Sigmoid colon (tissue), 6 donors: ENCODE measurements at regions not wholly inside any gene's neighbourhood (a gene's known extent, or its start where the extent isn't known, plus 50 kb on each side); places are given as distances from the start of the nearest gene placed in this dataset.
"Not testable (repeated sequence)": the region's sequence is repeated elsewhere in the genome, so short reads cannot be mapped to it uniquely, and the experiment has no call there.

ENCODE experiments used
- DNase-seq: peaks from one replicate; pipeline ENCODE4 v3.0.0-alpha.2; 2019
- H3K27ac ChIP-seq, 4 donors: fragments of 200-600 bp; sonication (generic); one replicate each; pipeline ENCODE4 v1.5.1; 2016 to 2019; ENCODE audit warnings: mild to moderate bottlenecking in 1 of 4
- H3K27me3 ChIP-seq, 3 donors: fragments of 200-600 bp; sonication (generic); one replicate each; pipeline ENCODE4 v1.5.1; 2019; ENCODE audit warnings: mild to moderate bottlenecking in 1 of 3
- H3K36me3 ChIP-seq, 4 donors: fragments of 200-600 bp; sonication (generic); one replicate each; pipeline ENCODE4 v1.5.1; 2016 to 2019
- H3K4me1 ChIP-seq, 4 donors: fragments of 200-600 bp; sonication (generic); one replicate each; pipeline ENCODE4 v1.5.1; 2017 to 2019
- H3K4me3 ChIP-seq, 4 donors: fragments of 200-600 bp; sonication (generic); one replicate each; pipeline ENCODE4 v1.5.1; 2017 to 2019; ENCODE audit warnings: mild to moderate bottlenecking in 2 of 4, moderate library complexity in 1 of 4
- H3K9me3 ChIP-seq, 4 donors: fragments of 200-600 bp in 3 of 4; sonication (generic) in 3 of 4; one replicate each; pipeline versions ENCODE4 v1.5.1 to v1.6.1; 2013 to 2019
- CTCF ChIP-seq, 4 experiments: fragments of 450-650 bp in 3 of 4; fragments of 200-600 bp in 1 of 4; IDR thresholded peaks; one replicate each; pipeline ENCODE4 v1.5.1; 2016 to 2019; ENCODE audit warnings: antibody characterized with exemption in 4 of 4, mild to moderate bottlenecking in 3 of 4, moderate library complexity in 2 of 4
- EP300 ChIP-seq, 4 donors: sonication (generic); formaldehyde crosslinking; IDR thresholded peaks; one replicate each; pipeline ENCODE4 v1.6.1; 2017; ENCODE audit warnings: antibody characterized with exemption in 4 of 4
- POLR2A ChIP-seq, 2 donors: fragments of 450-650 bp; IDR thresholded peaks; one replicate each; pipeline ENCODE4 v1.6.1; 2016; ENCODE audit warnings: antibody characterized with exemption in 2 of 2, mild to moderate bottlenecking in 2 of 2, moderate library complexity in 2 of 2
- POLR2AphosphoS5 ChIP-seq, 4 donors: sonication (generic); formaldehyde crosslinking; IDR thresholded peaks; one replicate each; pipeline ENCODE4 v1.6.1; 2017; ENCODE audit warnings: antibody characterized with exemption in 4 of 4
- WGBS, 2 donors: extraction: QIAGEN DNeasy Blood & Tissue Kit; methylation state at CpG; one replicate each; pipeline ENCODE4 v1.1.7; 2013; 5-methylcytosine and 5-hydroxymethylcytosine counted together
- intact Hi-C: fragments of 100-400 bp; cut with DNase I; formaldehyde crosslinking; loops from one replicate; pipeline ENCODE4 v1.15.1; 2023
- donor health status: healthy with polysubstance abuse.
- donor health status: healthy.

- H3K4me3 ChIP-seq: no peak overlapping the region
- DNase-seq: no peak
- 71 to 93% methylated on average over 5 of the region's 5 CpGs for WGBS, 2 donors
- no peaks in the 10 kb centered on the region for H3K4me1 ChIP-seq
- TF ChIP-seq POLR2AphosphoS5 (IDR thresholded peaks at IDR 0.05) (no peak), POLR2A (IDR thresholded peaks at IDR 0.05) (no peak), CTCF (IDR thresholded peaks at IDR 0.05) (no peak), EP300 (IDR thresholded peaks at IDR 0.05) (no peak)
- no peak overlapping the region for H3K27ac ChIP-seq
- no peaks in the 10 kb centered on the region for H3K36me3 ChIP-seq
- H3K9me3 ChIP-seq: no peaks in the 10 kb centered on the region
- H3K27me3 ChIP-seq: peaks cover 0 to 2% (median 0%) of the 10 kb centered on the region in 3 donors
- intact Hi-C loops: no loop called here
Observed at GRCh38 chr7:22043367-22043766, 97.7 kb upstream of the CDCA7L start.

- no peaks in the 10 kb centered on the region for H3K36me3 ChIP-seq
- WGBS, 2 donors: 43 to 72% methylated on average over 4 of the region's 4 CpGs
- no peak for TF ChIP-seq CTCF (IDR thresholded peaks at IDR 0.05)
- TF ChIP-seq POLR2AphosphoS5 (IDR thresholded peaks at IDR 0.05): no peak
- TF ChIP-seq EP300 (IDR thresholded peaks at IDR 0.05): no peak
- TF ChIP-seq POLR2A (IDR thresholded peaks at IDR 0.05): no peak
- peaks cover 0 to 2% (median 0%) of the 10 kb centered on the region in 3 donors for H3K27me3 ChIP-seq
- no peaks in the 10 kb centered on the region for H3K9me3 ChIP-seq
- DNase-seq: no peak
- intact Hi-C loops: no loop called here
- H3K4me1 ChIP-seq: no peaks in the 10 kb centered on the region
- H3K4me3 ChIP-seq: no peak overlapping the region
- no peak overlapping the region for H3K27ac ChIP-seq
Observed at GRCh38 chr7:22040923-22041595, 95.4 kb upstream of the CDCA7L start.

GRCh38 chr7:22039670-22040069 is 94.0 kb upstream of the CDCA7L start:
- H3K36me3 ChIP-seq: no peaks in the 10 kb centered on the region
- TF ChIP-seq EP300 (IDR thresholded peaks at IDR 0.05) (no peak), POLR2A (IDR thresholded peaks at IDR 0.05) (no peak), POLR2AphosphoS5 (IDR thresholded peaks at IDR 0.05) (no peak), CTCF (IDR thresholded peaks at IDR 0.05) (no peak)
- H3K27ac ChIP-seq: no peak overlapping the region
- no peak for DNase-seq
- intact Hi-C loops: no loop called here
- H3K9me3 ChIP-seq: no peaks in the 10 kb centered on the region
- H3K27me3 ChIP-seq: peaks cover 0 to 2% (median 0%) of the 10 kb centered on the region in 3 donors
- WGBS, 2 donors: 11 to 46% methylated on average over 1 of the region's 1 CpG
- H3K4me1 ChIP-seq: no peaks in the 10 kb centered on the region
- no peak overlapping the region for H3K4me3 ChIP-seq

GRCh38 chr7:22032356-22032755 is 86.7 kb upstream of the CDCA7L start:
- DNase-seq, H3K4me1 ChIP-seq, H3K27ac ChIP-seq, H3K27me3 ChIP-seq, H3K4me3 ChIP-seq, intact Hi-C loops, H3K9me3 ChIP-seq, H3K36me3 ChIP-seq: not testable (repeated sequence)
- 89 to 92% methylated on average over 26 of the region's 26 CpGs for WGBS, 2 donors

- WGBS, 2 donors: 95% methylated on average over 25 of the region's 25 CpGs
- H3K27me3 ChIP-seq, H3K4me3 ChIP-seq, H3K27ac ChIP-seq, DNase-seq, H3K36me3 ChIP-seq, H3K9me3 ChIP-seq, H3K4me1 ChIP-seq, intact Hi-C loops: not testable (repeated sequence)
Observed at GRCh38 chr7:22028656-22029055, 83.0 kb upstream of the CDCA7L start.

GRCh38 chr7:22027475-22027874 is 81.8 kb upstream of the CDCA7L start:
- WGBS, 2 donors: 70 to 87% methylated on average over 2 of the region's 2 CpGs
- DNase-seq: no peak
- no peaks in the 10 kb centered on the region for H3K4me1 ChIP-seq
- H3K36me3 ChIP-seq: no peaks in the 10 kb centered on the region
- H3K27ac ChIP-seq: no peak overlapping the region
- intact Hi-C loops: no loop called here
- TF ChIP-seq EP300 (IDR thresholded peaks at IDR 0.05): no peak
- TF ChIP-seq POLR2A (IDR thresholded peaks at IDR 0.05): no peak
- no peak for TF ChIP-seq CTCF (IDR thresholded peaks at IDR 0.05)
- no peaks in the 10 kb centered on the region for H3K9me3 ChIP-seq
- H3K4me3 ChIP-seq: no peak overlapping the region
- no peaks in the 10 kb centered on the region for H3K27me3 ChIP-seq
